H1 (cell line): ENCODE measurements at regions not wholly inside any gene's neighbourhood (a gene's known extent, or its start where the extent isn't known, plus 50 kb on each side); places are given as distances from the start of the nearest gene placed in this dataset.

Experiments used
- CTCF ChIA-PET: fragments of 300-600 bp; sonication (Branson Sonifier 250); formaldehyde crosslinking; loops from one replicate; lab custom pipeline; 2021; ENCODE audit not compliant: partially characterized antibody; lab: Charles Lee
- POLR2A ChIA-PET: fragments of 300-600 bp; sonication (Branson Sonifier 250); formaldehyde crosslinking; loops from one replicate; lab custom pipeline; 2021; ENCODE audit warnings: inconsistent platforms; ENCODE audit not compliant: partially characterized antibody; lab: Charles Lee
- DNase-seq, 2 experiments: peaks; one replicate each; pipeline versions ENCODE4 v3.0.0 to v3.0.0-alpha.2; 2010 to 2022; ENCODE audit warnings: low spot score in 2 of 2, low read depth in 1 of 2, mixed read lengths in 1 of 2
- FAIRE-seq: peaks from 2 replicates; lab custom pipeline; 2011; peaks lifted over from hg19 to GRCh38; lab: Jason Lieb, UNC
- H2AFZ ChIP-seq: 2 replicates; pipeline ENCODE4 v1.8.1; 2012; ENCODE audit warnings: low read length, inconsistent platforms
- H2AK5ac ChIP-seq: 2 replicates; pipeline ENCODE4 v1.6.1; 2013; ENCODE audit warnings: low read depth, low read length
- H2BK120ac ChIP-seq: replicated peaks from 2 replicates; pipeline ENCODE3; 2013; ENCODE audit warnings: low read depth, low read length, inconsistent platforms
- H2BK12ac ChIP-seq: 2 replicates; pipeline ENCODE4 v1.6.1; 2013; ENCODE audit warnings: low read depth, low read length
- H2BK15ac ChIP-seq: 2 replicates; pipeline ENCODE4 v1.6.1; 2013; ENCODE audit warnings: low read length
- H2BK20ac ChIP-seq: 2 replicates; pipeline ENCODE4 v1.6.1; 2013; ENCODE audit warnings: low read length
- H2BK5ac ChIP-seq: 2 replicates; pipeline ENCODE4 v1.6.1; 2013; ENCODE audit warnings: low read depth, low read length
- H3K14ac ChIP-seq: 2 replicates; pipeline ENCODE4 v1.6.1; 2013; ENCODE audit warnings: inconsistent platforms; ENCODE audit not compliant: insufficient read length
- H3K18ac ChIP-seq: 2 replicates; pipeline ENCODE4 v1.6.1; 2013; ENCODE audit warnings: low read length; ENCODE audit errors: extremely low read depth
- H3K23ac ChIP-seq: 2 replicates; pipeline ENCODE4 v1.6.1; 2013; ENCODE audit warnings: inconsistent platforms; ENCODE audit not compliant: insufficient read length
- H3K23me2 ChIP-seq: 2 replicates; pipeline ENCODE4 v1.6.1; 2013; ENCODE audit warnings: low read depth, low read length
- H3K27ac ChIP-seq: 2 replicates; pipeline ENCODE4 v1.6.1; 2011; ENCODE audit warnings: low read depth, low read length, inconsistent platforms
- H3K27me3 ChIP-seq, 4 experiments: replicated peaks in 1 of 4; 1 replicate in 1 of 4; 2 replicates in 3 of 4; pipeline versions ENCODE4 v1.6.1 to v1.8.1; 2011 to 2013; ENCODE audit warnings: low read length in 3 of 4, mild to moderate bottlenecking in 3 of 4, inconsistent platforms in 2 of 4, mixed read lengths in 2 of 4, moderate library complexity in 1 of 4; ENCODE audit not compliant: control insufficient read depth in 3 of 4, insufficient read depth in 3 of 4; ENCODE audit errors: extremely low read depth in 1 of 4
- H3K36me3 ChIP-seq, 4 experiments: 2 replicates each; pipeline versions ENCODE4 v1.6.1 to v1.8.1; 2011 to 2013; ENCODE audit warnings: mild to moderate bottlenecking in 4 of 4, low read length in 3 of 4, moderate library complexity in 2 of 4, control low read depth in 1 of 4, inconsistent platforms in 1 of 4; ENCODE audit not compliant: insufficient read depth in 4 of 4, control insufficient read depth in 2 of 4
- H3K4ac ChIP-seq: replicated peaks from 2 replicates; pipeline ENCODE3; 2013; ENCODE audit warnings: low read length, low read depth, mixed read lengths, inconsistent platforms; ENCODE audit not compliant: insufficient read length
- H3K4me1 ChIP-seq, 4 experiments: replicated peaks in 1 of 4; 1 replicate in 1 of 4; 2 replicates in 3 of 4; pipeline versions ENCODE4 v1.6.1 to v1.8.1; 2011 to 2013; ENCODE audit warnings: low read length in 3 of 4, inconsistent platforms in 2 of 4, mixed read lengths in 1 of 4; ENCODE audit not compliant: insufficient read depth in 4 of 4, control insufficient read depth in 3 of 4
- H3K4me2 ChIP-seq, 2 experiments: 2 replicates each; pipeline versions ENCODE4 v1.6.1 to v1.8.1; 2011 to 2013; ENCODE audit warnings: low read depth in 2 of 2, low read length in 2 of 2, control low read depth in 1 of 2, inconsistent platforms in 1 of 2, mild to moderate bottlenecking in 1 of 2; ENCODE audit not compliant: insufficient read depth in 1 of 2
- H3K4me3 ChIP-seq, 4 experiments: fragments of 200-600, 300-600 bp in 1 of 4; sonication (generic), shearing (Covaris generic), sonication (Bioruptor Twin) in 1 of 4; 2 replicates each; pipeline versions ENCODE4 v1.5.1 to v1.8.1; 2011 to 2016; ENCODE audit warnings: low read length in 4 of 4, low read depth in 3 of 4, control low read depth in 2 of 4, inconsistent platforms in 2 of 4, mild to moderate bottlenecking in 2 of 4, mixed read lengths in 1 of 4, moderate library complexity in 1 of 4; ENCODE audit not compliant: insufficient read depth in 2 of 4; ENCODE audit errors: extremely low read depth in 1 of 4
- H3K56ac ChIP-seq: replicated peaks from 2 replicates; pipeline ENCODE3; 2013; ENCODE audit warnings: low read depth, mild to moderate bottlenecking, mixed read lengths, low read length, inconsistent platforms; ENCODE audit not compliant: insufficient read length
- H3K79me1 ChIP-seq: 2 replicates; pipeline ENCODE4 v1.6.1; 2013; ENCODE audit warnings: low read depth, low read length, control low read depth
- H3K79me2 ChIP-seq, 2 experiments: 2 replicates each; pipeline versions ENCODE4 v1.6.1 to v1.8.1; 2012 to 2013; ENCODE audit warnings: low read length in 2 of 2, mild to moderate bottlenecking in 2 of 2, inconsistent platforms in 1 of 2; ENCODE audit not compliant: insufficient read depth in 2 of 2, control insufficient read depth in 1 of 2
- H3K9ac ChIP-seq, 4 experiments: replicated peaks in 1 of 4; 1 replicate in 1 of 4; 2 replicates in 3 of 4; pipeline versions ENCODE4 v1.6.1 to v1.8.1; 2011 to 2013; ENCODE audit warnings: low read depth in 3 of 4, low read length in 3 of 4, control low read depth in 2 of 4, mild to moderate bottlenecking in 2 of 4, moderate library complexity in 2 of 4, inconsistent platforms in 1 of 4; ENCODE audit errors: extremely low read depth in 1 of 4
- H3K9me3 ChIP-seq, 2 experiments: 2 replicates each; pipeline versions ENCODE4 v1.6.1 to v1.8.1; 2012 to 2013; ENCODE audit warnings: mild to moderate bottlenecking in 2 of 2, moderate library complexity in 2 of 2, control low read depth in 1 of 2, inconsistent platforms in 1 of 2, low read depth in 1 of 2, low read length in 1 of 2, mixed read lengths in 1 of 2; ENCODE audit not compliant: insufficient read depth in 2 of 2
- H4K20me1 ChIP-seq, 2 experiments: replicated peaks in 1 of 2; 2 replicates each; pipeline versions ENCODE3 to v1.8.1; 2011 to 2013; ENCODE audit warnings: inconsistent platforms in 2 of 2, low read length in 2 of 2, mild to moderate bottlenecking in 1 of 2; ENCODE audit not compliant: insufficient read depth in 2 of 2, control insufficient read depth in 1 of 2
- H4K5ac ChIP-seq: 2 replicates; pipeline ENCODE4 v1.6.1; 2013; ENCODE audit warnings: low read length, low read depth, mixed read lengths, inconsistent platforms; ENCODE audit not compliant: insufficient read length
- H4K8ac ChIP-seq: 2 replicates; pipeline ENCODE4 v1.8.0; 2013; ENCODE audit warnings: mild to moderate bottlenecking, moderate library complexity, low read length, inconsistent platforms; ENCODE audit not compliant: insufficient read depth; ENCODE audit errors: extremely low read depth
- H4K91ac ChIP-seq: replicated peaks from 2 replicates; pipeline ENCODE3; 2013; ENCODE audit warnings: low read length, mixed read lengths, inconsistent platforms; ENCODE audit not compliant: insufficient read length
- CEBPB ChIP-seq: IDR thresholded peaks from 2 replicates; pipeline ENCODE4 v1.6.1; 2012; ENCODE audit warnings: low read depth, low read length
- HDAC2 ChIP-seq, 2 experiments: fragments of 300-600 bp in 1 of 2; sonication (generic) in 1 of 2; IDR thresholded peaks; 2 replicates each; pipeline ENCODE4 v1.6.1; 2011 to 2012; ENCODE audit warnings: low read depth in 2 of 2, low read length in 2 of 2, mild to moderate bottlenecking in 2 of 2, moderate library complexity in 2 of 2, borderline replicate concordance in 1 of 2, inconsistent platforms in 1 of 2
- POLR2A ChIP-seq, 2 experiments: IDR thresholded peaks; 1 replicate in 1 of 2; 2 replicates in 1 of 2; pipeline ENCODE4 v1.6.1; 2011; ENCODE audit warnings: low read depth in 2 of 2, low read length in 2 of 2, mild to moderate bottlenecking in 2 of 2; ENCODE audit errors: control extremely low read depth in 1 of 2
- SP2 ChIP-seq: IDR thresholded peaks from 2 replicates; pipeline ENCODE4 v1.6.1; 2012; ENCODE audit warnings: mild to moderate bottlenecking, low read length, inconsistent platforms
- WGBS, 2 experiments: shearing (Covaris generic) in 1 of 2; methylation state at CpG; one replicate each; pipeline versions ENCODE4 v1.1.6 to v1.1.7; 2013 to 2015; ENCODE audit warnings: low lambda C conversion rate in 2 of 2, mixed read lengths in 2 of 2, inconsistent platforms in 1 of 2, low coverage in 1 of 2, missing lambda C conversion rate in 1 of 2; ENCODE audit not compliant: insufficient replicate concordance in 2 of 2, insufficient coverage in 1 of 2, insufficient read length in 1 of 2; ENCODE audit errors: extremely low coverage in 1 of 2, missing lambda C conversion rate in 1 of 2; 5-methylcytosine and 5-hydroxymethylcytosine counted together
- TF ChIP-seq, protein P1 (sequence below): IDR thresholded peaks from 2 replicates; pipeline ENCODE4 v1.6.1; 2012; ENCODE audit warnings: inconsistent platforms

DNA sequence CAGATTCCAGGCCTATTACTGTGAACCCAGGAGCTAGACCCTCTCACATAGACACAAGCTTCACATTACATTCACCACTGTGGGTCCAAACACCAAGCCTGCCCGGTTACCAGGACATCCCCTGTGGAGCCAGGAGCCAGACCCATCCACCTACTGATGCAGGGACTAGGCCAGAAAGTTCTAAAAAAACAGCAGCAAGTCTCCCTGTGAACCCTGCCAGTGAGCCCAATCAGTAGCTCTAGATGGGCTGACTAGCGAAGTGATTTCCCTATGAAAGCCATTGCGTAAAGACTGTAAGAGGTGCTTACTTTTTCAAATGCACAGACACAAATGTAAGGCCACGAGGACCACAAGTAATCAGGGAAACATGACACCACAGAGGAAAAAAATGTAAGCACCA is 352.3 kb downstream of the TMEM161B start:
- DNase-seq = no peak
- H3K23ac ChIP-seq = no peak overlapping the region
- no peak overlapping the region for H3K4me2 ChIP-seq

More for the DNA sequence above, 352.3 kb downstream of the TMEM161B start:
- Histone ChIP-seq H2BK5ac (peak overlapping the region; percentile 80; the same call in 1 of the 2 replicates), H3K27ac (0 out of 2 replicates have a peak overlapping the region, but pooled peaks have one; percentile 0), H4K91ac (no peak overlapping the region), H4K20me1 (no peaks in the 10 kb centered on the region), H2AK5ac (no peak overlapping the region), H3K4ac (no peak overlapping the region), H3K9ac (no peak overlapping the region), H2BK120ac (no peak overlapping the region), H3K4me1 (peaks cover 2 to 4% (median 3%) of the 10 kb centered on the region in 4 experiments; a peak in 6 of 7 replicates), H3K18ac (peak overlapping the region; percentile 10; the same call in 1 of the 2 replicates), H4K8ac (no peak overlapping the region), H3K27me3 (no peaks in the 10 kb centered on the region), H3K23me2 (no peaks in the 10 kb centered on the region), H3K36me3 (no peaks in the 10 kb centered on the region), H2BK15ac (0 out of 2 replicates have a peak overlapping the region, but pooled peaks have one; percentile 90), H3K14ac (no peak overlapping the region), H3K79me1 (no peaks in the 10 kb centered on the region; the same call in 1 of the 2 replicates), H2BK20ac (peak overlapping the region; percentile 82; the same call in 1 of the 2 replicates), H3K79me2 (no peaks in the 10 kb centered on the region)
- CTCF ChIA-PET = interaction anchor here (0.7 to 1.1 kb wide), 2 partner anchors 9 to 17 kb away, joined by 3 read pairs; no protein-coding TSS in a partner anchor
- 70% methylated on average over 4 of the region's 4 CpGs; no CpG with 5 or more reads in 1 of the 2 experiments for WGBS, 2 experiments
- POLR2A ChIA-PET = no interaction called here
- no peak for TF ChIP-seq HDAC2 (IDR thresholded peaks at IDR 0.05; ENCODE audit: borderline replicate concordance in 1 of 2, low read depth in 2 of 2, low read length in 2 of 2)
- no peak for TF ChIP-seq POLR2A (IDR thresholded peaks at IDR 0.05; ENCODE audit: control extremely low read depth in 1 of 2, low read depth in 2 of 2, low read length in 2 of 2)
- 0 out of 2 replicates have a peak, but pooled peaks have one; percentile 21 for TF ChIP-seq CEBPB
- no peak for TF ChIP-seq SP2
- TF ChIP-seq, protein P1, sequence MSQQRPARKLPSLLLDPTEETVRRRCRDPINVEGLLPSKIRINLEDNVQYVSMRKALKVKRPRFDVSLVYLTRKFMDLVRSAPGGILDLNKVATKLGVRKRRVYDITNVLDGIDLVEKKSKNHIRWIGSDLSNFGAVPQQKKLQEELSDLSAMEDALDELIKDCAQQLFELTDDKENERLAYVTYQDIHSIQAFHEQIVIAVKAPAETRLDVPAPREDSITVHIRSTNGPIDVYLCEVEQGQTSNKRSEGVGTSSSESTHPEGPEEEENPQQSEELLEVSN = no peak
- TF ChIP-seq, all 59 proteins: peak for 1
- no peak overlapping the region for H3K56ac ChIP-seq
- peak overlapping the region; percentile 67; the same call in 1 of the 2 replicates for H2AFZ ChIP-seq
- FAIRE-seq = no peak
- peak overlapping the region; percentile 6; the same call in 1 of the 2 replicates for H2BK12ac ChIP-seq
- H3K4me3 ChIP-seq = no peak overlapping the region
- H3K9me3 ChIP-seq = no peaks in the 10 kb centered on the region
- H4K5ac ChIP-seq = no peak overlapping the region
